ENCODE measurements at regions not wholly inside any gene's neighbourhood (a gene's known extent, or its start where the extent isn't known, plus 50 kb on each side); places are given as distances from the start of the nearest gene placed in this dataset.

DNA sequence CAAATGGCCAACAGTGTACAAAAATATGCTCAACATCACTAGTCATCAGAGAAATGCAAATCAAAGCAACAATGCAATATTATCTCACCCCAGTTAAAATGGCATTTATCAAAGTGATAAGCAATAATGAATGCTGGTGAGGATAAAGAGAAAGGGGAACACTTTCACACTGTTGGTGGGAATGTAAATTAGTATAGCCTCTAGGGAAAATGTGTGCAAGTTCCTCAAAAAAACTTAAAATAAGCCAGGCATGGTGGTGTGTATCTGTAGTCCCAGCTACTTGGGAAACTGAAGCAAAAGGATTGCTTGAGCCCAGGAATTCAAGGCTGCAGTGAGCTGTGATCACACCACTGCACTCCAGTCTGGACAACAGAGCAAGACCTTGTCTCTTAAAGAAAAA is 572.1 kb downstream of the NLGN4X start:
- CTCF ChIA-PET, result no interaction called here
- DNase-seq (no peak), ATAC-seq (ENCODE audit: poor library complexity) (no peak)
- POLR2A ChIA-PET, result no interaction called here
- TF ChIP-seq CTCF (IDR thresholded peaks at IDR 0.05), result no peak
- peaks cover 3% of the 10 kb centered on the region for H3K9me3 Mint-ChIP-seq
- Histone ChIP-seq H3K36me3 (ENCODE audit: insufficient read depth, low read length) (no peaks in the 10 kb centered on the region), H3K4me3 (ENCODE audit: low read length) (no peak overlapping the region), H3K27me3 (ENCODE audit: control insufficient read depth in 1 of 2, insufficient read depth in 2 of 2, low read length in 2 of 2) (no peaks in the 10 kb centered on the region), H3K27ac (ENCODE audit: low read depth in 1 of 2, low read length in 2 of 2) (no peak overlapping the region), H3K9me3 (ENCODE audit: control insufficient read depth in 1 of 2, insufficient read depth in 1 of 2, low read length in 2 of 2) (no peaks in the 10 kb centered on the region), H3K4me1 (ENCODE audit: insufficient read depth, low read length) (no peaks in the 10 kb centered on the region)
- no peak overlapping the region for H3K4me3 Mint-ChIP-seq
- H3K4me1 Mint-ChIP-seq (ENCODE audit: low read depth), result no peaks in the 10 kb centered on the region
- H3K27ac Mint-ChIP-seq, result no peak overlapping the region
- no peaks in the 10 kb centered on the region for H3K36me3 Mint-ChIP-seq (ENCODE audit: low read depth)
- intact Hi-C loops (cut with DNase I, micrococcal nuclease), result no loop called here
- H3K27me3 Mint-ChIP-seq, result no peaks in the 10 kb centered on the region

DNA sequence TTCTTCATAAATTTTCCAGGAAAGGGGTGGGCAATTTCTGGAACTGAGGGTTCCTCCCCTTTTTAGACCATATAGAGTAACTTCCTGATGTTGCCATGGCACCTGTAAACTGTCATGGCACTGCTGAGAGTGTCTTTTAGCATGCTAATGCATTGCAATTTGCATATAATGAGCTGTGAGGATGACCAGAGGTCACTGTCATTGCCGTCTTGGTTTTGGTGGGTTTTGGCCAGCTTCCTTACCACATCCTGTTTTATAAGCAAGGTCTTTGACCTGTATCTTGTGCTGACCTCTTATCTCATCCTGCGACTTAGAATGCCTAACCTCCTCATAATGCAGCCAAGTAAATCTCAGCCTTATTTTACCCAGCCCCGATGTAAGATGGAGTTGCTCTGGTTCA is 577.8 kb downstream of the NLGN4X start:
- intact Hi-C loops (cut with DNase I, micrococcal nuclease), result no loop called here
- H3K9me3 Mint-ChIP-seq, result peaks cover 5% of the 10 kb centered on the region
- TF ChIP-seq CTCF (IDR thresholded peaks at IDR 0.05), result no peak
- no peak overlapping the region for H3K4me3 Mint-ChIP-seq
- CTCF ChIA-PET, result no interaction called here
- H3K27me3 Mint-ChIP-seq, result no peaks in the 10 kb centered on the region
- no peak for ATAC-seq (ENCODE audit: poor library complexity)
- no peaks in the 10 kb centered on the region for H3K4me1 Mint-ChIP-seq (ENCODE audit: low read depth)
- no peaks in the 10 kb centered on the region for H3K9me3 ChIP-seq (ENCODE audit: control insufficient read depth in 1 of 2, insufficient read depth in 1 of 2, low read length in 2 of 2)
- no peaks in the 10 kb centered on the region for H3K36me3 ChIP-seq (ENCODE audit: insufficient read depth, low read length)
- H3K36me3 Mint-ChIP-seq (ENCODE audit: low read depth), result no peaks in the 10 kb centered on the region
- DNase-seq, result no peak
- POLR2A ChIA-PET, result no interaction called here
- H3K27ac Mint-ChIP-seq, result no peak overlapping the region
- no peaks in the 10 kb centered on the region for H3K4me1 ChIP-seq (ENCODE audit: insufficient read depth, low read length)
- H3K27ac ChIP-seq (ENCODE audit: low read depth in 1 of 2, low read length in 2 of 2), result no peak overlapping the region
- no peak overlapping the region for H3K4me3 ChIP-seq (ENCODE audit: low read length)
- H3K27me3 ChIP-seq (ENCODE audit: control insufficient read depth in 1 of 2, insufficient read depth in 2 of 2, low read length in 2 of 2), result no peaks in the 10 kb centered on the region

GRCh38 chrX:5648941-5649568 is 579.6 kb downstream of the NLGN4X start:
- no peak overlapping the region for H3K27ac ChIP-seq (ENCODE audit: low read depth in 1 of 2, low read length in 2 of 2)
- Mint-ChIP-seq H3K27ac (no peak overlapping the region), H3K4me1 (ENCODE audit: low read depth) (no peaks in the 10 kb centered on the region), H3K9me3 (peaks cover 5% of the 10 kb centered on the region), H3K4me3 (no peak overlapping the region), H3K36me3 (ENCODE audit: low read depth) (no peaks in the 10 kb centered on the region), H3K27me3 (no peaks in the 10 kb centered on the region)
- no peaks in the 10 kb centered on the region for H3K4me1 ChIP-seq (ENCODE audit: insufficient read depth, low read length)
- POLR2A ChIA-PET, result no interaction called here
- TF ChIP-seq CTCF (IDR thresholded peaks at IDR 0.05), result no peak
- no peak overlapping the region for H3K4me3 ChIP-seq (ENCODE audit: low read length)
- DNase-seq (no peak), ATAC-seq (ENCODE audit: poor library complexity) (no peak)
- CTCF ChIA-PET, result no interaction called here
- H3K36me3 ChIP-seq (ENCODE audit: insufficient read depth, low read length), result no peaks in the 10 kb centered on the region
- H3K27me3 ChIP-seq (ENCODE audit: control insufficient read depth in 1 of 2, insufficient read depth in 2 of 2, low read length in 2 of 2), result no peaks in the 10 kb centered on the region
- intact Hi-C loops (cut with DNase I, micrococcal nuclease), result no loop called here
- H3K9me3 ChIP-seq (ENCODE audit: control insufficient read depth in 1 of 2, insufficient read depth in 1 of 2, low read length in 2 of 2), result no peaks in the 10 kb centered on the region

Data from CD4-positive, alpha-beta T cell (primary cell).